Fibroblast of lung (primary cell): ENCODE measurements at regions not wholly inside any gene's neighbourhood (a gene's known extent, or its start where the extent isn't known, plus 50 kb on each side); places are given as distances from the start of the nearest gene placed in this dataset.

Experiments used
- DNase-seq, 2 donors: peaks; one replicate each; pipeline versions ENCODE4 v3.0.0 to v3.0.0-alpha.2; 2010; ENCODE audit warnings: low read depth in 2 of 2
- H2AFZ ChIP-seq: 2 replicates; pipeline ENCODE4 v1.5.1; 2012; ENCODE audit warnings: low read length, control low read depth, inconsistent platforms
- H3K27ac ChIP-seq: 2 replicates; pipeline ENCODE4 v1.5.1; 2011; ENCODE audit warnings: low read length, control low read depth; ENCODE audit not compliant: insufficient read depth
- H3K27me3 ChIP-seq: 2 replicates; pipeline ENCODE4 v1.5.1; 2011; ENCODE audit warnings: mild to moderate bottlenecking, low read length; ENCODE audit not compliant: control insufficient read depth, insufficient read depth
- H3K36me3 ChIP-seq: 2 replicates; pipeline ENCODE4 v1.5.1; 2011; ENCODE audit warnings: low read length; ENCODE audit not compliant: control insufficient read depth, insufficient read depth
- H3K4me1 ChIP-seq: 2 replicates; pipeline ENCODE4 v1.5.1; 2011; ENCODE audit warnings: low read length; ENCODE audit not compliant: control insufficient read depth, insufficient read depth; ENCODE audit errors: extremely low read depth
- H3K4me2 ChIP-seq: 2 replicates; pipeline ENCODE4 v1.5.1; 2011; ENCODE audit warnings: low read length, control low read depth; ENCODE audit not compliant: insufficient read depth; ENCODE audit errors: extremely low read depth
- H3K4me3 ChIP-seq, 4 experiments: fragments of 200-600 bp in 1 of 4; sonication (generic) in 1 of 4; replicated peaks in 1 of 4; 2 replicates each; pipeline ENCODE4 v1.5.1; 2011 to 2016; ENCODE audit warnings: low read length in 4 of 4, low read depth in 3 of 4, mild to moderate bottlenecking in 3 of 4, control low read depth in 2 of 4, inconsistent platforms in 1 of 4, mixed read lengths in 1 of 4; ENCODE audit not compliant: insufficient read depth in 1 of 4; ENCODE audit errors: control extremely low read depth in 1 of 4
- H3K79me2 ChIP-seq: 2 replicates; pipeline ENCODE4 v1.5.1; 2012; ENCODE audit warnings: mild to moderate bottlenecking, low read length, inconsistent platforms; ENCODE audit not compliant: control insufficient read depth, insufficient read depth
- H3K9ac ChIP-seq: 2 replicates; pipeline ENCODE4 v1.5.1; 2011; ENCODE audit warnings: mild to moderate bottlenecking, low read length, control low read depth; ENCODE audit not compliant: insufficient read depth
- H3K9me3 ChIP-seq: 2 replicates; pipeline ENCODE4 v1.5.1; 2012; ENCODE audit warnings: low read depth, low read length; ENCODE audit not compliant: control insufficient read depth, insufficient read depth
- H4K20me1 ChIP-seq: 2 replicates; pipeline ENCODE4 v1.5.1; 2011; ENCODE audit warnings: low read length; ENCODE audit not compliant: control insufficient read depth, insufficient read depth; ENCODE audit errors: extremely low read depth
- EZH2 ChIP-seq: IDR thresholded peaks from 2 replicates; pipeline ENCODE4 v1.5.1; 2012; ENCODE audit warnings: low read length, control low read depth, mild to moderate bottlenecking; ENCODE audit errors: missing control alignments
- TF ChIP-seq, protein P1 (sequence below), 2 donors: IDR thresholded peaks in 1 of 2; conservative IDR thresholded peaks in 1 of 2; 1 replicate in 1 of 2; 2 replicates in 1 of 2; pipeline ENCODE4 v1.5.1; 2011 to 2012; ENCODE audit warnings: low read length in 2 of 2, control low read depth in 1 of 2, inconsistent platforms in 1 of 2, low read depth in 1 of 2, mild to moderate bottlenecking in 1 of 2

- TF ChIP-seq, protein P1, sequence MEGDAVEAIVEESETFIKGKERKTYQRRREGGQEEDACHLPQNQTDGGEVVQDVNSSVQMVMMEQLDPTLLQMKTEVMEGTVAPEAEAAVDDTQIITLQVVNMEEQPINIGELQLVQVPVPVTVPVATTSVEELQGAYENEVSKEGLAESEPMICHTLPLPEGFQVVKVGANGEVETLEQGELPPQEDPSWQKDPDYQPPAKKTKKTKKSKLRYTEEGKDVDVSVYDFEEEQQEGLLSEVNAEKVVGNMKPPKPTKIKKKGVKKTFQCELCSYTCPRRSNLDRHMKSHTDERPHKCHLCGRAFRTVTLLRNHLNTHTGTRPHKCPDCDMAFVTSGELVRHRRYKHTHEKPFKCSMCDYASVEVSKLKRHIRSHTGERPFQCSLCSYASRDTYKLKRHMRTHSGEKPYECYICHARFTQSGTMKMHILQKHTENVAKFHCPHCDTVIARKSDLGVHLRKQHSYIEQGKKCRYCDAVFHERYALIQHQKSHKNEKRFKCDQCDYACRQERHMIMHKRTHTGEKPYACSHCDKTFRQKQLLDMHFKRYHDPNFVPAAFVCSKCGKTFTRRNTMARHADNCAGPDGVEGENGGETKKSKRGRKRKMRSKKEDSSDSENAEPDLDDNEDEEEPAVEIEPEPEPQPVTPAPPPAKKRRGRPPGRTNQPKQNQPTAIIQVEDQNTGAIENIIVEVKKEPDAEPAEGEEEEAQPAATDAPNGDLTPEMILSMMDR (conservative IDR thresholded peaks at IDR 0.05 in 1 of 2, IDR thresholded peaks at IDR 0.05 in 1 of 2; ENCODE audit: low read depth in 1 of 2, low read length in 2 of 2) = no peak
- no peak for TF ChIP-seq EZH2
- peak in 1 of 2 donors; percentile 51 for DNase-seq
These were observed 573.0 kb downstream of the FOXG1 start for GRCh38 chr14:29339494-29340172.

GRCh38 chr14:29348504-29348903 lies 579.1 kb downstream of the PRKD1 start:
- Histone ChIP-seq H4K20me1 (no peaks in the 10 kb centered on the region), H2AFZ (no peak overlapping the region), H3K4me3 (no peak overlapping the region), H3K9ac (no peak overlapping the region), H3K4me1 (no peaks in the 10 kb centered on the region), H3K27me3 (no peaks in the 10 kb centered on the region), H3K27ac (no peak overlapping the region), H3K79me2 (no peaks in the 10 kb centered on the region), H3K36me3 (no peaks in the 10 kb centered on the region), H3K9me3 (no peaks in the 10 kb centered on the region), H3K4me2 (no peak overlapping the region)
- peak; percentile 8 to 36 for DNase-seq
- TF ChIP-seq EZH2 = no peak
- TF ChIP-seq, protein P1 (conservative IDR thresholded peaks at IDR 0.05 in 1 of 2, IDR thresholded peaks at IDR 0.05 in 1 of 2; ENCODE audit: low read depth in 1 of 2, low read length in 2 of 2) = no peak

More at GRCh38 chr14:29339494-29340172, 573.0 kb downstream of the FOXG1 start:
- no peak overlapping the region for H3K4me2 ChIP-seq
- no peak overlapping the region for H3K9ac ChIP-seq
- H3K27ac ChIP-seq = no peak overlapping the region
- H3K4me3 ChIP-seq = no peak overlapping the region
- H3K79me2 ChIP-seq = no peaks in the 10 kb centered on the region
- H3K4me1 ChIP-seq = no peaks in the 10 kb centered on the region
- H4K20me1 ChIP-seq = no peaks in the 10 kb centered on the region
- no peaks in the 10 kb centered on the region for H3K27me3 ChIP-seq
- no peaks in the 10 kb centered on the region for H3K36me3 ChIP-seq
- H2AFZ ChIP-seq = no peak overlapping the region
- H3K9me3 ChIP-seq = no peaks in the 10 kb centered on the region

GRCh38 chr14:29350496-29350895 lies 577.2 kb downstream of the PRKD1 start:
- TF ChIP-seq EZH2 = no peak
- TF ChIP-seq, protein P1 (conservative IDR thresholded peaks at IDR 0.05 in 1 of 2, IDR thresholded peaks at IDR 0.05 in 1 of 2; ENCODE audit: low read depth in 1 of 2, low read length in 2 of 2) = no peak
- H3K4me3 ChIP-seq = no peak overlapping the region
- H3K9ac ChIP-seq = no peak overlapping the region
- H3K4me2 ChIP-seq = no peak overlapping the region
- H3K36me3 ChIP-seq = no peaks in the 10 kb centered on the region
- no peaks in the 10 kb centered on the region for H3K79me2 ChIP-seq
- no peak for DNase-seq
- no peak overlapping the region for H2AFZ ChIP-seq
- H3K4me1 ChIP-seq = no peaks in the 10 kb centered on the region
- no peaks in the 10 kb centered on the region for H4K20me1 ChIP-seq
- no peak overlapping the region for H3K27ac ChIP-seq
- H3K27me3 ChIP-seq = no peaks in the 10 kb centered on the region
- H3K9me3 ChIP-seq = no peaks in the 10 kb centered on the region
